Gastrocnemius medialis (tissue), 4 donors: ENCODE measurements at regions not wholly inside any gene's neighbourhood (a gene's known extent, or its start where the extent isn't known, plus 50 kb on each side); places are given as distances from the start of the nearest gene placed in this dataset.
"Not testable (repeated sequence)": the region's sequence is repeated elsewhere in the genome, so short reads cannot be mapped to it uniquely, and the experiment has no call there.

Source experiments
- ATAC-seq, 2 donors: fragments of 150-250 bp; one replicate each; pipeline ENCODE4 v1.9.1; 2016
- DNase-seq, 2 donors: peaks; one replicate each; pipeline ENCODE4 v3.0.0-alpha.2; 2019
- H3K27ac ChIP-seq, 4 donors: fragments of 200-600 bp; sonication (generic); 1 replicate in 1 of 4; 2 replicates in 3 of 4; pipeline ENCODE4 v1.5.1; 2016 to 2018; ENCODE audit warnings: mild to moderate bottlenecking in 2 of 4, moderate library complexity in 1 of 4
- H3K27me3 ChIP-seq, 3 donors: fragments of 200-600 bp; sonication (generic) in 2 of 3; 1 replicate in 1 of 3; 2 replicates in 2 of 3; pipeline versions ENCODE4 v1.5.1 to v1.6.0; 2016 to 2019; ENCODE audit warnings: mild to moderate bottlenecking in 1 of 3, moderate library complexity in 1 of 3
- H3K36me3 ChIP-seq, 2 donors: fragments of 200-600 bp; sonication (generic) in 1 of 2; one replicate each; pipeline ENCODE4 v1.5.1; 2017 to 2018
- H3K4me1 ChIP-seq, 2 donors: fragments of 200-600 bp; sonication (generic) in 1 of 2; one replicate each; pipeline ENCODE4 v1.5.1; 2016 to 2017; ENCODE audit warnings: mild to moderate bottlenecking in 2 of 2
- H3K4me3 ChIP-seq, 4 donors: fragments of 200-600 bp; sonication (generic) in 3 of 4; 1 replicate in 1 of 4; 2 replicates in 3 of 4; pipeline ENCODE4 v1.5.1; 2016 to 2019; ENCODE audit warnings: mild to moderate bottlenecking in 2 of 4
- H3K9me3 ChIP-seq, 3 donors: fragments of 200-600 bp; sonication (generic) in 2 of 3; 1 replicate in 1 of 3; 2 replicates in 2 of 3; pipeline ENCODE4 v1.5.1; 2016 to 2019
- POLR2A ChIP-seq, 2 donors: fragments of 450-650 bp; IDR thresholded peaks; one replicate each; pipeline ENCODE4 v1.6.1; 2017; ENCODE audit warnings: antibody characterized with exemption in 2 of 2, mild to moderate bottlenecking in 2 of 2, moderate library complexity in 2 of 2
- in situ Hi-C, 4 donors: fragments of 200-750 bp; cut with MboI; loops; one replicate each; pipeline versions ENCODE4 v1.15.0 to v1.8.0; 2017; ENCODE audit warnings: low sequenced_read_pairs in 4 of 4
- intact Hi-C: fragments of 100-400 bp; cut with DNase I; formaldehyde crosslinking; loops from one replicate; pipeline ENCODE4 v1.15.1; 2023; ENCODE audit warnings: low total_unique reads
- TF ChIP-seq, protein P1 (sequence below), 5 experiments: fragments of 450-650 bp in 3 of 5; fragments of 200-600 bp in 2 of 5; sonication (generic) in 2 of 5; IDR thresholded peaks in 4 of 5; conservative IDR thresholded peaks in 1 of 5; 1 replicate in 4 of 5; 2 replicates in 1 of 5; pipeline ENCODE4 v1.5.1; 2016 to 2019; ENCODE audit warnings: antibody characterized with exemption in 5 of 5, mild to moderate bottlenecking in 3 of 5, moderate library complexity in 3 of 5

DNA sequence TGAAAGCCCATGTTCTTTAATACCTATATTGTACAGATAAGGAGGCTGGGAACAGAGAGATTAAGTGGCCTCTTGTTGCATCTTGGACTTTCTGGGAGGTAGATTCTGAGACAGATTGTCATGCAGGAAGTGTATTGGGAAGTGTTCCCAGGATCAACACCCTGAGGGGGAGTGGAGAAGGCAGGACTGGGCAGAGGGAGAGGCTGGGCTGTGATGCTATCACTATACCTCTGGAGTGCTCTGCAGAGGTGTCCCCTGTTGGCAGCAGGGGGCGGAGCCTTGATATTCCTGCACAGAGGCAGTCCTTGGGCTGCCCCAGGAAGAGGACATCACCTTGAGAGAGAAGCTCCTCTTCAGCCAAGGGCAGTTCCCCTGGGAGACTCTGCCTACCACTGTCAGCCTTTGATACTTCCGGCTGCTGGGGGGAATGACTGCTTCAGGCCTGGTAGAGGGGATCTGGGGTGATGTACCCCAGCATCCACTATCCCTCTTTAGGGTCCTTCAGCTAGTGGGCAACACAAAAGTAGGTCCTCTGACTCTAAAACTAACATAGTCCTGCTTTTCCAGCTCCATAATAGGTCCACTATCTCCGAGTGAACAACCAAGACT, 97.4 kb upstream of the RNU6-1 start:
- DNase-seq, result no peak
- Histone ChIP-seq H3K4me1 (peaks cover 0 to 3% of the 10 kb centered on the region in 2 donors), H3K36me3 (no peaks in the 10 kb centered on the region), H3K27me3 (no peaks in the 10 kb centered on the region), H3K4me3 (no peak overlapping the region), H3K9me3 (no peaks in the 10 kb centered on the region), H3K27ac (no peak overlapping the region)
- in situ Hi-C loops, result no loop called here
- no peak for TF ChIP-seq POLR2A (IDR thresholded peaks at IDR 0.05)
- TF ChIP-seq, protein P1, sequence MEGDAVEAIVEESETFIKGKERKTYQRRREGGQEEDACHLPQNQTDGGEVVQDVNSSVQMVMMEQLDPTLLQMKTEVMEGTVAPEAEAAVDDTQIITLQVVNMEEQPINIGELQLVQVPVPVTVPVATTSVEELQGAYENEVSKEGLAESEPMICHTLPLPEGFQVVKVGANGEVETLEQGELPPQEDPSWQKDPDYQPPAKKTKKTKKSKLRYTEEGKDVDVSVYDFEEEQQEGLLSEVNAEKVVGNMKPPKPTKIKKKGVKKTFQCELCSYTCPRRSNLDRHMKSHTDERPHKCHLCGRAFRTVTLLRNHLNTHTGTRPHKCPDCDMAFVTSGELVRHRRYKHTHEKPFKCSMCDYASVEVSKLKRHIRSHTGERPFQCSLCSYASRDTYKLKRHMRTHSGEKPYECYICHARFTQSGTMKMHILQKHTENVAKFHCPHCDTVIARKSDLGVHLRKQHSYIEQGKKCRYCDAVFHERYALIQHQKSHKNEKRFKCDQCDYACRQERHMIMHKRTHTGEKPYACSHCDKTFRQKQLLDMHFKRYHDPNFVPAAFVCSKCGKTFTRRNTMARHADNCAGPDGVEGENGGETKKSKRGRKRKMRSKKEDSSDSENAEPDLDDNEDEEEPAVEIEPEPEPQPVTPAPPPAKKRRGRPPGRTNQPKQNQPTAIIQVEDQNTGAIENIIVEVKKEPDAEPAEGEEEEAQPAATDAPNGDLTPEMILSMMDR (IDR thresholded peaks at IDR 0.05 in 4 of 5, conservative IDR thresholded peaks at IDR 0.05 in 1 of 5), result no peak
- intact Hi-C loops, result no loop called here
- ATAC-seq, result no peak

DNA sequence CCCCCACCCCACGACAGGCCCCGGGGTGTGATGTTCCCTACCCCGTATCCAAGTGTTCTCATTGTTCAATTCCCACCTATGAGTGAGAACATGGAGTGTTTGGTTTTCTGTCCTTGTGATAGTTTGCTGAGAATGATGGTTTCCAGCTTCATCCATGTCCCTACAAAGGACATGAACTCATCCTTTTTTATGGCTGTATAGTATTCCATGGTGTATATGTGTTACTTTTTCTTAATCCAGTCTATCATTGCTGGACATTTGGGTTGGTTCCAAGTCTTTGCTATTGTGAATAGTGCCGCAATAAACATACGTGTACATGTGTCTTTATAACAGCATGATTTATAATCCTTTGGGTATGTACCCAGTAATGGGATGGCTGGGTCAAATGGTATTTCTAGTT, 99.3 kb upstream of the RNU6-1 start:
- H3K27ac ChIP-seq, H3K27me3 ChIP-seq, DNase-seq, H3K4me1 ChIP-seq, H3K9me3 ChIP-seq, intact Hi-C loops, in situ Hi-C loops, ATAC-seq, H3K36me3 ChIP-seq, H3K4me3 ChIP-seq: not testable (repeated sequence)

DNA sequence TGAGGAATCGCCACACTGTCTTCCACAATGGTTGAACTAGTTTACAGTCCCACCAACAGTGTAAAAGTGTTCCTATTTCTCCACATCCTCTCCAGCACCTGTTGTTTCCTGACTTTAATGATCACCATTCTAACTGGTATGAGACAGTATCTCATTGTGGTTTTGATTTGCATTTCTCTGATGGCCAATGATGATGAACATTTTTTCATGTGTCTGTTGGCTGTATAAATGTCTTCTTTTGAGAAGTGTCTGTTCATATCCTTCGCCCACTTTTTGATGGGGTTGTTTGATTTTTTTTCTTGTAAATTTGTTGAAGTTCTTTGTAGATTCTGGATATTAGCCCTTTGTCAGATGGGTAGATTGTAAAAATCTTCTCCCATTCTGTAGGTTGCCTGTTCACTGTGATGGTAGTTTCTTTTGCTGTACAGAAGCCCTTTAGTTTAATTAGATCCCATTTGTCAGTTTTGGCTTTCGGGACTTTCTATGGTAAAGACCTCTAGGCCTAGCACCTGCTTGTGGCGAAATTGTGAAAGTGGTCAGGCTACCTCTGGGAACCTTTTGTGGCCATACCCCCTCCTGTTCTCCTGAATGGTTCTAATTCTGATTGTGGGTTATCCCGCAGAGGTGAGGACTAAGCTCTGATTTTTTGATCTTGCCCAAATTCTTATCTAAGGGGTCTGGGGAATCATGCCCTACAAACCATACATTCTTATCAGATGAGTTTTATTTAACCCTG, 99.9 kb upstream of the RNU6-1 start:
- H3K27ac ChIP-seq, ATAC-seq, H3K36me3 ChIP-seq, DNase-seq, H3K4me3 ChIP-seq, H3K4me1 ChIP-seq, H3K9me3 ChIP-seq, intact Hi-C loops, H3K27me3 ChIP-seq: not testable (repeated sequence)
- in situ Hi-C loops, result loop anchor here in 1 of 4 donors (10.0 kb wide), 1 partner anchor 55 kb away; no protein-coding TSS in a partner anchor

DNA sequence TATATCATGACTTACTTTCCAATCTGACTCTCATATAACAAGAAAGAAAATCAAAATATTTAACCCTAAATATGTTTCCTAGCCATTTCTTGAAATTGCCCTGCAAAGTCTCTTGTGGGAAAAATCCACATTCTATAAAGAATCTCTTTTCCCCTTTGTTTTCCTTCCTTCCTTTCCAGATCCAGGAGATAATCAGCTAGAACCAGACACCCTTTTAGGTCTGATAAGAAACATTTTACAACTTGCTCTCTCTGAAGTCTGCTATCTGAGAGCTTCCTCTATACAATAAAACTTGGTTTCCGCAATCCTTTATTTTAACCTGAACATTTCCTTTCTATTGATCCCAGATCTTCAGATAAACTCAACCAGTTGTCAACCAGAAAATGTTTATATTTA, 100.5 kb upstream of the RNU6-1 start:
- ATAC-seq (no peak), DNase-seq (no peak)
- intact Hi-C loops (no loop called here), in situ Hi-C loops (loop anchor here in 1 of 4 donors (10.0 kb wide), 1 partner anchor 56 kb away; no protein-coding TSS in a partner anchor)
- H3K27ac ChIP-seq, result no peak overlapping the region
- H3K9me3 ChIP-seq, result no peaks in the 10 kb centered on the region
- no peak overlapping the region for H3K4me3 ChIP-seq
- H3K36me3 ChIP-seq, result no peaks in the 10 kb centered on the region
- TF ChIP-seq, protein P1 (IDR thresholded peaks at IDR 0.05 in 4 of 5, conservative IDR thresholded peaks at IDR 0.05 in 1 of 5), result no peak
- no peak for TF ChIP-seq POLR2A (IDR thresholded peaks at IDR 0.05)
- H3K27me3 ChIP-seq, result no peaks in the 10 kb centered on the region
- H3K4me1 ChIP-seq, result peaks cover 5 to 6% of the 10 kb centered on the region in 2 donors

DNA sequence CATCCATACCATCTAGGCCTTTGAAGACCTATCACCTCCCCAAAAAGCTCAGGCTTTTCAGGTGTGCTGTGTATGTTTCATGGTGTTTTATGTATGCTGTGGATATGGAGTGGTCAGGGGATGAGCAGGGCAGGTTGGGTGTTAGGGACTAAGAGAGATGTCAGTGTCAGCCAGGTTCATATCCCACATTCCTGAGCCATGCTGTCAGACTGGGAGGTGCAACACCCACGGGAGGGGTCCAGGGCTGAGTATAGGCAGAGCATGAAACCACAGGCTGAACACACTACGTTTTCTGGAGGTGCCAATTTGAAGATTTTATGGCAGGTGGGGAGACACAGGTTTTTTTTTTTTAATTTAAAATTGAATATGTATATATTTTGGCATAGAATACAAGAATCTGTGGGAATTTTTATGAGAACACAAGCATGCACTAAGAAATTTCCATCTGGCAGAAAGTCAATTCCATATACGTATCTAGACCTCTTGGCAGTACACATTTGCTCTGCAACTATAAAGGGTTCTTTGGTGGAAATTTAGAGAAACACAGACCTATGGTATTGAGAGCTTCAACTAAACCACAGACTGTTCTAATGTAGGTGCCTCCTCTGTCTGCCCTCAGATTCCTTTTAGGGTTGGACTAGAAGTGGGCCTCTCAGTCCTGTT, 101.9 kb upstream of the RNU6-1 start:
- no peak for DNase-seq
- Histone ChIP-seq H3K9me3 (no peaks in the 10 kb centered on the region), H3K36me3 (no peaks in the 10 kb centered on the region), H3K4me3 (no peak overlapping the region), H3K27me3 (no peaks in the 10 kb centered on the region), H3K4me1 (peaks cover 5 to 6% of the 10 kb centered on the region in 2 donors), H3K27ac (no peak overlapping the region)
- ATAC-seq, result no peak
- intact Hi-C loops, result no loop called here
- in situ Hi-C loops, result loop anchor here in 1 of 4 donors (10.0 kb wide), 1 partner anchor 57 kb away; no protein-coding TSS in a partner anchor
- no peak for TF ChIP-seq POLR2A (IDR thresholded peaks at IDR 0.05)
- TF ChIP-seq, protein P1 (IDR thresholded peaks at IDR 0.05 in 4 of 5, conservative IDR thresholded peaks at IDR 0.05 in 1 of 5), result no peak
